MCF 10A (cell line): ENCODE measurements at regions not wholly inside any gene's neighbourhood (a gene's known extent, or its start where the extent isn't known, plus 50 kb on each side); places are given as distances from the start of the nearest gene placed in this dataset.

Source experiments
- BruUV-seq: library from RNA; stranded (reverse); fragments of 400-500 nt; replicated peaks from 2 replicates; lab custom pipeline; 2021; lab: Mats Ljungman, UMichigan
- CTCF ChIA-PET: fragments of 300-600 bp; sonication (Branson Sonifier 250); formaldehyde crosslinking; extraction: SDS; loops from one replicate; lab custom pipeline; 2021; ENCODE audit warnings: antibody characterized with exemption, inconsistent platforms; lab: Yijun Ruan, JAX
- POLR2A ChIA-PET: fragments of 300-600, 350-650 bp; sonication (Branson Sonifier 250); formaldehyde crosslinking; extraction: SDS; loops from one replicate; lab custom pipeline; 2020; ENCODE audit warnings: antibody characterized with exemption, inconsistent platforms; lab: Yijun Ruan, JAX
- DNase-seq: peaks from one replicate; pipeline ENCODE4 v3.0.0-alpha.2; 2018; ENCODE audit not compliant: unreplicated experiment
- H3K27ac Mint-ChIP-seq: one replicate; pipeline ENCODE4 v1.8.0; 2022; ENCODE audit warnings: mild to moderate bottlenecking, low read depth, mixed read lengths; ENCODE audit not compliant: unreplicated experiment
- H3K27me3 Mint-ChIP-seq: one replicate; pipeline ENCODE4 v1.8.0; 2022; ENCODE audit warnings: mixed read lengths; ENCODE audit not compliant: insufficient read depth, unreplicated experiment
- H3K36me3 Mint-ChIP-seq: one replicate; pipeline ENCODE4 v1.8.0; 2022; ENCODE audit warnings: mild to moderate bottlenecking, moderate library complexity, mixed read lengths; ENCODE audit not compliant: insufficient read depth, unreplicated experiment
- H3K4me1 Mint-ChIP-seq: one replicate; pipeline ENCODE4 v1.8.0; 2022; ENCODE audit warnings: mixed read lengths; ENCODE audit not compliant: insufficient read depth, unreplicated experiment
- H3K4me3 Mint-ChIP-seq: one replicate; pipeline ENCODE4 v1.8.0; 2022; ENCODE audit warnings: mild to moderate bottlenecking, moderate library complexity, mixed read lengths; ENCODE audit not compliant: unreplicated experiment
- H3K9me3 Mint-ChIP-seq: one replicate; pipeline ENCODE4 v1.8.0; 2022; ENCODE audit warnings: mixed read lengths; ENCODE audit not compliant: unreplicated experiment
- CTCF ChIP-seq: fragments of 200-600 bp; IDR thresholded peaks from one replicate; pipeline ENCODE4 v1.8.0; 2022; ENCODE audit warnings: antibody characterized with exemption, mild to moderate bottlenecking; ENCODE audit not compliant: unreplicated experiment
- intact Hi-C: fragments of 100-400 bp; cut with micrococcal nuclease; formaldehyde crosslinking; loops from 2 replicates; pipeline ENCODE4 v1.14.1; 2022

DNA sequence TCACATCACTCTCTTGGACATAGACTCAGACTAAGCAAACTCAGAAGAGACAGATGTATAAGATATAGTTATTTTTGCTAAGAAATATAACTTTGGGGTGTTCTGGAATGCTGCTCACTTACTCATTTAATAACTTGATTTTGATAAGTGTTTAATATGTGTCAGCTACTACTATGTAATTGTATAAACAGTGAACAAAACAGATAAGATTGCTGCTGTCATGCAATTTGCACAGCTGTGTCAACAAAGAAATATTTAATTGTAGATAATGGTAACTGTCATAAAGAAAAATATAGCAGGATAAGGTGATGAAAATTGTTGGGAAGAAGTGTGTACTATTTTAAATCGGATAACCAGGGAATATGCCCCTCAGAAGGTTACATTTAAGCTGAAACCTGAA lies 84.1 kb upstream of the ZDHHC17 start:
- ChIA-PET POLR2A (no interaction called here), CTCF (no interaction called here)
- H3K27ac Mint-ChIP-seq: no peak overlapping the region
- H3K4me1 Mint-ChIP-seq: peaks cover 6% of the 10 kb centered on the region
- H3K4me3 Mint-ChIP-seq: no peak overlapping the region
- BruUV-seq: no TSS peak
- no peaks in the 10 kb centered on the region for H3K9me3 Mint-ChIP-seq
- intact Hi-C loops: no loop called here
- no peaks in the 10 kb centered on the region for H3K27me3 Mint-ChIP-seq
- TF ChIP-seq CTCF: no peak
- no peak for DNase-seq
- H3K36me3 Mint-ChIP-seq: no peaks in the 10 kb centered on the region

DNA sequence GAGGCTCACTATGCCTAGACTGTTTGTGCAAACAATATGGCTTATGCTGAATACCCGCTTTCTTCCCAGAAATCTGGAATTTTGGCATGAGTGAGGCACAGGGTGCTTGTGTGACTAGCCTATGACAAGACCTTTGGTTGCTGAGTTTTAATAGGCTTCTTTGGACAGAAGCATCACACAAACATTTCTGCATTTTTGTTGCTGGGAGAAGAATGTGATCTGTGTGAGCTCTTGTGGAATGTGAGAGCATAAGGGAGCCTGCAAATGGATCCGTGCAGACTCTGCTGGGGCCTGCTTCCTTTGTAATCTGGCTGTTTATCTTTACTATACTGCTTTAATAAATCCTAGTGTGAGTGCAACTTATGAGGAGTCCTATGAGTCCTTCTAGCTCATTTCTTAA lies 83.0 kb upstream of the ZDHHC17 start:
- BruUV-seq: no TSS peak
- Mint-ChIP-seq H3K4me3 (no peak overlapping the region), H3K27me3 (no peaks in the 10 kb centered on the region), H3K27ac (no peak overlapping the region), H3K9me3 (no peaks in the 10 kb centered on the region), H3K36me3 (no peaks in the 10 kb centered on the region), H3K4me1 (peaks cover 6% of the 10 kb centered on the region)
- no peak for DNase-seq
- ChIA-PET CTCF (no interaction called here), POLR2A (interaction anchor here (0.7 kb wide), 1 partner anchor 12 kb away, joined by 4 read pairs; no protein-coding TSS in a partner anchor)
- intact Hi-C loops: no loop called here
- TF ChIP-seq CTCF: no peak

GRCh38 chr12:76685246-76685678 lies 78.7 kb upstream of the ZDHHC17 start:
- Mint-ChIP-seq H3K4me3 (no peak overlapping the region), H3K27me3 (no peaks in the 10 kb centered on the region), H3K36me3 (no peaks in the 10 kb centered on the region), H3K27ac (no peak overlapping the region), H3K9me3 (no peaks in the 10 kb centered on the region), H3K4me1 (peaks cover 6% of the 10 kb centered on the region)
- TF ChIP-seq CTCF: no peak
- CTCF ChIA-PET: interaction anchor here (0.6 to 1.1 kb wide), 4 partner anchors 37 to 107 kb away, joined by 3 to 5 read pairs (median 4); no protein-coding TSS in a partner anchor
- no TSS peak for BruUV-seq
- no peak for DNase-seq
- intact Hi-C loops: no loop called here
- POLR2A ChIA-PET: no interaction called here

DNA sequence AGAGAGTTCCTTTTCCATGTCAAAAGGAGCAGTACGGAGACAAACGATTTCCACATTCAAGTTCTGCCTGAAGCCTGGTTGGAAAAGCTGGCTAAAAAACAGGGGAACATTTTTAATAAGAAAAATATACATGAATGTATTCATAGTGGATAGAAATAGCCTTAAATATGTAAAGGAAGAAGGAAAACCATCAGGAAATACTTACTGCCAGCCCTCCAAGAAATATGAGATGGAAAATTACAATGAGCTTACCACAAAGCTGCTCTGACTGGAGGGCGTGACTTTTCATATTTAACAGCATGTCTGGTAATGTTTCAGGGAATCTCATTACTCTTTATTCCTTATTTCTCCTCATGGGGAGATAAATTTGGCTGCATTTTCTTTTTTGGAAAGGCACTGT lies 75.9 kb upstream of the ZDHHC17 start:
- CTCF ChIA-PET: interaction anchor here (1.0 kb wide), 1 partner anchor 102 kb away, joined by 4 read pairs; no protein-coding TSS in a partner anchor
- intact Hi-C loops: no loop called here
- Mint-ChIP-seq H3K9me3 (no peaks in the 10 kb centered on the region), H3K4me3 (no peak overlapping the region), H3K27me3 (no peaks in the 10 kb centered on the region), H3K36me3 (no peaks in the 10 kb centered on the region), H3K27ac (no peak overlapping the region), H3K4me1 (peaks cover 6% of the 10 kb centered on the region)
- DNase-seq: no peak
- POLR2A ChIA-PET: no interaction called here
- BruUV-seq: no TSS peak
- TF ChIP-seq CTCF: no peak
